ENCODE measurements at regions not wholly inside any gene's neighbourhood (a gene's known extent, or its start where the extent isn't known, plus 50 kb on each side); places are given as distances from the start of the nearest gene placed in this dataset.

GRCh38 chr18:22467760-22468553, 50.2 kb upstream of the CTAGE1 start:
- peak in 1 of 3 donors; percentile 95 for DNase-seq

- DNase-seq: no peak
Observed at GRCh38 chr18:22468554-22468891, 50.8 kb upstream of the CTAGE1 start.

- no peak for DNase-seq
Observed at GRCh38 chr18:22469061-22469734, 51.5 kb upstream of the CTAGE1 start.

- no peak for DNase-seq
Observed at GRCh38 chr18:22469926-22470247, 52.2 kb upstream of the CTAGE1 start.

GRCh38 chr18:22470248-22471235, 52.8 kb upstream of the CTAGE1 start:
- no peak for DNase-seq

- peak in 2 of 3 donors; percentile 35 to 77 for DNase-seq
Observed at GRCh38 chr18:22471546-22472131, 53.9 kb upstream of the CTAGE1 start.

- DNase-seq: no peak
Observed at GRCh38 chr18:22473366-22473765, 55.7 kb upstream of the CTAGE1 start.

- DNase-seq: no peak
Observed at GRCh38 chr18:22475426-22476100, 57.8 kb upstream of the CTAGE1 start.

GRCh38 chr18:22477222-22477621, 59.5 kb upstream of the CTAGE1 start:
- DNase-seq: no peak

- no peak for DNase-seq
Observed at GRCh38 chr18:22482948-22483347, 65.2 kb upstream of the CTAGE1 start.

GRCh38 chr18:22483407-22483806, 65.7 kb upstream of the CTAGE1 start:
- no peak for DNase-seq

- no peak for DNase-seq
Observed at GRCh38 chr18:22484471-22484870, 66.8 kb upstream of the CTAGE1 start.

- no peak for DNase-seq
Observed at GRCh38 chr18:22485808-22486244, 68.1 kb upstream of the CTAGE1 start.

- DNase-seq: no peak
Observed at GRCh38 chr18:22486667-22487066, 69.0 kb upstream of the CTAGE1 start.

GRCh38 chr18:22488554-22488953, 70.8 kb upstream of the CTAGE1 start:
- DNase-seq: no peak

- no peak for DNase-seq
Observed at GRCh38 chr18:22489704-22490103, 72.0 kb upstream of the CTAGE1 start.

GRCh38 chr18:22490429-22490846, 72.7 kb upstream of the CTAGE1 start:
- no peak for DNase-seq

- no peak for DNase-seq
Observed at GRCh38 chr18:22493255-22493654, 75.5 kb upstream of the CTAGE1 start.

GRCh38 chr18:22493940-22494339, 76.2 kb upstream of the CTAGE1 start:
- peak in 1 of 3 donors; percentile 39 for DNase-seq

GRCh38 chr18:22494771-22495170, 77.1 kb upstream of the CTAGE1 start:
- DNase-seq: peak in 1 of 3 donors; percentile 43

- no peak for DNase-seq
Observed at GRCh38 chr18:22499421-22499820, 81.7 kb upstream of the CTAGE1 start.
